WTC11 (cell line): ENCODE measurements at regions not wholly inside any gene's neighbourhood (a gene's known extent, or its start where the extent isn't known, plus 50 kb on each side); places are given as distances from the start of the nearest gene placed in this dataset.

Source experiments
- CBFB ChIP-seq: sonication (generic); formaldehyde crosslinking; IDR thresholded peaks from 2 replicates; pipeline ENCODE4 v1.8.1; 2022; ENCODE audit warnings: mild to moderate bottlenecking, low read depth, missing genetic modification reagents
- E2F4 ChIP-seq: sonication (generic); formaldehyde crosslinking; IDR thresholded peaks from 2 replicates; pipeline ENCODE4 v1.8.1; 2022; ENCODE audit warnings: low read depth, mild to moderate bottlenecking, moderate library complexity, missing genetic modification reagents, borderline replicate concordance
- FOXJ3 ChIP-seq: sonication (generic); formaldehyde crosslinking; IDR thresholded peaks from 2 replicates; pipeline ENCODE4 v1.9.0; 2021; ENCODE audit warnings: missing genetic modification reagents, mild to moderate bottlenecking, borderline replicate concordance
- MXD4 ChIP-seq: fragments of 250-450 bp; sonication (Bioruptor Pico); IDR thresholded peaks from 2 replicates; pipeline ENCODE4 v1.8.0; 2021; ENCODE audit warnings: mild to moderate bottlenecking, moderate library complexity, borderline replicate concordance
- RELA ChIP-seq: sonication (generic); formaldehyde crosslinking; IDR thresholded peaks from 2 replicates; pipeline ENCODE4 v1.8.1; 2022; ENCODE audit warnings: missing genetic modification reagents, mild to moderate bottlenecking, borderline replicate concordance
- SOX15 ChIP-seq: fragments of 250-450 bp; sonication (Bioruptor Pico); IDR thresholded peaks from 2 replicates; pipeline ENCODE4 v1.9.0; 2021; ENCODE audit warnings: mild to moderate bottlenecking
- SP1 ChIP-seq: sonication (generic); formaldehyde crosslinking; conservative IDR thresholded peaks from 2 replicates; pipeline ENCODE4 v1.8.1; 2022; ENCODE audit warnings: missing genetic modification reagents
- ZNF121 ChIP-seq: sonication (generic); formaldehyde crosslinking; IDR thresholded peaks from 2 replicates; pipeline ENCODE4 v1.8.0; 2023; ENCODE audit warnings: missing genetic modification reagents
- TF ChIP-seq, protein P1 (sequence below): fragments of 200-600 bp; IDR thresholded peaks from 2 replicates; pipeline ENCODE4 v1.8.0; 2022; ENCODE audit warnings: antibody characterized with exemption
- TF ChIP-seq, protein P2 (sequence below): sonication (generic); formaldehyde crosslinking; IDR thresholded peaks from 2 replicates; pipeline ENCODE4 v1.8.0; 2022; ENCODE audit warnings: mild to moderate bottlenecking, missing genetic modification reagents
- TF ChIP-seq, protein P3 (sequence below): sonication (generic); formaldehyde crosslinking; IDR thresholded peaks from 2 replicates; pipeline ENCODE4 v1.8.0; 2022; ENCODE audit warnings: mild to moderate bottlenecking, missing genetic modification reagents
- TF ChIP-seq, protein P4 (sequence below): sonication (generic); formaldehyde crosslinking; conservative IDR thresholded peaks from 2 replicates; pipeline ENCODE4 v1.8.1; 2022; ENCODE audit warnings: mild to moderate bottlenecking, missing genetic modification reagents

DNA sequence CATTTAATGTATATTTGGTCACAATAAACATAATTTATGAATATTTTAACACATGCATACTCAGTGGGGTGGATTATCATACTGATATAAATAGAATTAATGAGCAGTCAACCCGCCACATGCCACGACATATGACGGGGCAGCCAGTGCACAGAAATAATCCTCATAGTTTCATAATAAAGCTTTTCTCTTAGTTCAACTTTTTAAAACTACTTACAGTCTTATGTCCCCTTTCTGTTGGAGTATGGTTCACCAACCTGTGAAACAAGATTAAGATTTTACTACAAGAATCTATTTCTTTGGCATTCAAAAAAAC lies 75.6 kb upstream of the ETAA1 start:
- TF ChIP-seq, protein P1, sequence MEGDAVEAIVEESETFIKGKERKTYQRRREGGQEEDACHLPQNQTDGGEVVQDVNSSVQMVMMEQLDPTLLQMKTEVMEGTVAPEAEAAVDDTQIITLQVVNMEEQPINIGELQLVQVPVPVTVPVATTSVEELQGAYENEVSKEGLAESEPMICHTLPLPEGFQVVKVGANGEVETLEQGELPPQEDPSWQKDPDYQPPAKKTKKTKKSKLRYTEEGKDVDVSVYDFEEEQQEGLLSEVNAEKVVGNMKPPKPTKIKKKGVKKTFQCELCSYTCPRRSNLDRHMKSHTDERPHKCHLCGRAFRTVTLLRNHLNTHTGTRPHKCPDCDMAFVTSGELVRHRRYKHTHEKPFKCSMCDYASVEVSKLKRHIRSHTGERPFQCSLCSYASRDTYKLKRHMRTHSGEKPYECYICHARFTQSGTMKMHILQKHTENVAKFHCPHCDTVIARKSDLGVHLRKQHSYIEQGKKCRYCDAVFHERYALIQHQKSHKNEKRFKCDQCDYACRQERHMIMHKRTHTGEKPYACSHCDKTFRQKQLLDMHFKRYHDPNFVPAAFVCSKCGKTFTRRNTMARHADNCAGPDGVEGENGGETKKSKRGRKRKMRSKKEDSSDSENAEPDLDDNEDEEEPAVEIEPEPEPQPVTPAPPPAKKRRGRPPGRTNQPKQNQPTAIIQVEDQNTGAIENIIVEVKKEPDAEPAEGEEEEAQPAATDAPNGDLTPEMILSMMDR: no peak
- TF ChIP-seq E2F4 (no peak), CBFB (CRISPR knock-in tag) (no peak), SP1 (CRISPR knock-in tag) (no peak), MXD4 (CRISPR knock-in tag) (no peak), RELA (CRISPR knock-in tag) (no peak), ZNF121 (CRISPR knock-in tag) (no peak), FOXJ3 (CRISPR knock-in tag) (no peak), SOX15 (CRISPR knock-in tag) (no peak)
- TF ChIP-seq, protein P2, sequence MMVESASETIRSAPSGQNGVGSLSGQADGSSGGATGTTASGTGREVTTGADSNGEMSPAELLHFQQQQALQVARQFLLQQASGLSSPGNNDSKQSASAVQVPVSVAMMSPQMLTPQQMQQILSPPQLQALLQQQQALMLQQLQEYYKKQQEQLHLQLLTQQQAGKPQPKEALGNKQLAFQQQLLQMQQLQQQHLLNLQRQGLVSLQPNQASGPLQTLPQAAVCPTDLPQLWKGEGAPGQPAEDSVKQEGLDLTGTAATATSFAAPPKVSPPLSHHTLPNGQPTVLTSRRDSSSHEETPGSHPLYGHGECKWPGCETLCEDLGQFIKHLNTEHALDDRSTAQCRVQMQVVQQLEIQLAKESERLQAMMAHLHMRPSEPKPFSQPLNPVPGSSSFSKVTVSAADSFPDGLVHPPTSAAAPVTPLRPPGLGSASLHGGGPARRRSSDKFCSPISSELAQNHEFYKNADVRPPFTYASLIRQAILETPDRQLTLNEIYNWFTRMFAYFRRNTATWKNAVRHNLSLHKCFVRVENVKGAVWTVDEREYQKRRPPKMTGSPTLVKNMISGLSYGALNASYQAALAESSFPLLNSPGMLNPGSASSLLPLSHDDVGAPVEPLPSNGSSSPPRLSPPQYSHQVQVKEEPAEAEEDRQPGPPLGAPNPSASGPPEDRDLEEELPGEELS (CRISPR knock-in tag): no peak
- TF ChIP-seq, protein P3, sequence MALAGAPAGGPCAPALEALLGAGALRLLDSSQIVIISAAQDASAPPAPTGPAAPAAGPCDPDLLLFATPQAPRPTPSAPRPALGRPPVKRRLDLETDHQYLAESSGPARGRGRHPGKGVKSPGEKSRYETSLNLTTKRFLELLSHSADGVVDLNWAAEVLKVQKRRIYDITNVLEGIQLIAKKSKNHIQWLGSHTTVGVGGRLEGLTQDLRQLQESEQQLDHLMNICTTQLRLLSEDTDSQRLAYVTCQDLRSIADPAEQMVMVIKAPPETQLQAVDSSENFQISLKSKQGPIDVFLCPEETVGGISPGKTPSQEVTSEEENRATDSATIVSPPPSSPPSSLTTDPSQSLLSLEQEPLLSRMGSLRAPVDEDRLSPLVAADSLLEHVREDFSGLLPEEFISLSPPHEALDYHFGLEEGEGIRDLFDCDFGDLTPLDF: no peak
- TF ChIP-seq, protein P4, sequence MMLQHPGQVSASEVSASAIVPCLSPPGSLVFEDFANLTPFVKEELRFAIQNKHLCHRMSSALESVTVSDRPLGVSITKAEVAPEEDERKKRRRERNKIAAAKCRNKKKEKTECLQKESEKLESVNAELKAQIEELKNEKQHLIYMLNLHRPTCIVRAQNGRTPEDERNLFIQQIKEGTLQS (CRISPR knock-in tag): no peak
